ENCODE measurements at regions not wholly inside any gene's neighbourhood (a gene's known extent, or its start where the extent isn't known, plus 50 kb on each side); places are given as distances from the start of the nearest gene placed in this dataset.
"Not testable (repeated sequence)": the region's sequence is repeated elsewhere in the genome, so short reads cannot be mapped to it uniquely, and the experiment has no call there.

DNA sequence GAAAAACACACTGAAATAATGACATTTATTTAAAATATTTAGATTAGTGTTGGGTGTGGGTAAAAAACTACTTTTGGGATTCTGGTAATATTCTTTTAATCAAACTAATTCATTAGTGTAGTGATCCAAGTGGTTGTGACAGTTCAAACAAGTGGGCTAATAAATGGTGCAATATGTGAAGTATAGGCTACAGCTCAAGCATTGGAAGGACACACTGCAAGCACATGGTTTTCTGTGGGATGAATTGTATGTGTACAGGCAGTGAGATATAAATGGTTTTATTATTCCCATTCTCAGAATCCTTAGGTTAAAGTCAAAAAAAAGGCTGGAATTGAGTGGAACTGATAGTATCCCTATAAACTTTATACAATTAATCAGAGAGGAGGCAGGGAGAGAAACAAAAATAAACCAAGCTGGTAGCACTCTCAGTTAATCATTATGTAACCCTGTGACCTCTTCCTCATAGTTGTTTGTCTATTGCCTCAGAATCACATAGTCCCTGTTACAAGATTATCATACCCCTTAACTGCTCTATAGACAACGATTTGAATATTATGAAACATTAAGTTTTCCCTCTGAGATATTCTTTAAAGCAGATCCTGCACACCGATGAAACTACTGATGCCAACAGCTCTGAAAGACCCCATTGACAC lies 1755.4 kb upstream of the ACO1 start:
- no peak for DNase-seq

DNA sequence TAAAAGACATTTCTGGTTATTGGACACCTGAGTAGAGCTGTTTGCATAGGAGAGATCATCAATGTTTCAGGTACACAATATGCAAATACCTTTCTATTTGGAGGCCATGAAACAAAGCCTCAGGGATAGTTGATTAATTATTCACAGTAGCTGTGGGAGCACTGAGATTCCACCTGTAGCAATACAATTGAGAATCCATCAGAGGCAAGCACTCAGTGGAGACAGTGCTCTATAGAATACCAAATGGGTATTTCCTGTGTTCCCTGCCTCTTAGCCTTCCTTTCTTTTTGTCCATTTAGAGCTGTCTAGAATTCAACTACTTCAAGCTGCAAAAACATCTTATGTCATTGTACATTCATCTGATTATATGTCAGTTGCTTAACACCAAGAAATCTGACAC lies 1754.0 kb upstream of the ACO1 start:
- DNase-seq, result no peak

DNA sequence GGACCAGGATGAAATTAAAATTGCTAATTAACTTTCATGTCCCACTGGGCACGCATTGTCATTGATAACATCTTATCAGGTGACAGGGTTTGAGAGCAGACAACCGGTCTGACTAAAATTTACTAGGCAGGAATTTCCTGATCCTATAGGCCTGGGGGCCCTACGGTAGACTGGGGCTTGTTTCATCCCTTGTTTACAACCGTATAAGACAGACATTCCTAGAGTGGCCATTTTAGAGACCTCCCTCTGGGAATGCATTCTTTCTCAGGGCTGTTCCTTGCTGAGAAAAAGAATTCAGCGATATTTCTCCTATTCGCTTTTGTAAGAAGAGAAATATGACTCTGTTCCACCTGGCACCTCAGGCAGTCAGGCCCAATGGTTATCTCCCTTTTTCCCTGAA lies 1737.8 kb upstream of the ACO1 start:
- DNase-seq, result not testable (repeated sequence)

DNA sequence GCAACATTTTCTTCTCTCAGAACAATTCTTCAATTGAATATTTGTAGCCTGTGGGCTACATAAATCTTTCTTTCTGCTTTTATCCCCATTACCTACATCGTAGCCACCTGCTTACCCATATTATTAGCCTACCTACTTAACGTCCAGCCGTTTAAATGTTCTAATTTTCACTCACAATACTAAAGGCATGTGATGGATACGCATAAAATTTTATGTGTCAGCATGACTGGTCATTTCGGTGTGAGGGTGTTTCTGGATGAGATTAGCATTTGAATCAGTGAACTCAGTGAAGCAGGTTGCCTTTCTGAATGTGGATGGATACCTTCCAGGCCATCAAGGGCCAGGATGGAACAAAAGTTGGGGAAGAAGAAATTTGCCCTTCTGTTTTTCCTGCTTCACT lies 1722.5 kb upstream of the ACO1 start:
- DNase-seq, result no peak

DNA sequence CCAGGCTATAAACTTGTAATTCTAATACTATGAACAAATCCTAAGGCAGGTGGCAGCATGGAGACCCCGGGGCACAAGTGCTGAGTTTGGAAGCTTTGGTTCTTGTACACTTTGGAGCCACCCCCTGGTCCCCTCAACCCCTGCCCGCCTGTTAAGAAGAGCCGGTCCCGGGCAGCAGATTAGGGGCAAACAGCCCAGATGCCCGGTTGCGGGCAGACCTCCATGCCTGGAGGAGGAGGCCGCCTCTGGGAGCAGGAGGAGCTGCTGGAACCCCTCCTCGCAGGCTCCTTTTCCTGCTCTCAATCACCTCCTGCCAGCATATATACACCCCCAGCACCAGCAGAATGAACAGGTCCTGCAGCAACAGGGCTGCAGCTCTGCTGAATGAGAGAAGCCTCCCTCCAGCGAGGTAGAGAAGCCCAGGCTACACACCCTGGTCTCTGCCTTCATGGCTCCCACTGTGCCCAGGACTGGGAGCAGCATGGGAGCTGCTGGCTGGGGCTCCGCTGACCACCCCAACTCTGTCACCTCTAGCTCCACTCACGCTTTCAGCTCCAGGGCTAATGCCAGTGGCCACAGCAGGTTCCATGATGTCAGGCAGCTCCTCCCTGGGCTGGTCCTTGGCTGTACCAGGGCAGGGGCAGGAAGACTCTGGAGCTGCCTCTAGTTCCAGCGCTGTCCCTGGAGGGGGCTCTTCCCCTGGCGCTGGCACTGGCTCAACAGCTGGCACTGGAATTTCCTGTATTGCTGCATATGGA lies 1713.5 kb upstream of the ACO1 start:
- no peak for DNase-seq

DNA sequence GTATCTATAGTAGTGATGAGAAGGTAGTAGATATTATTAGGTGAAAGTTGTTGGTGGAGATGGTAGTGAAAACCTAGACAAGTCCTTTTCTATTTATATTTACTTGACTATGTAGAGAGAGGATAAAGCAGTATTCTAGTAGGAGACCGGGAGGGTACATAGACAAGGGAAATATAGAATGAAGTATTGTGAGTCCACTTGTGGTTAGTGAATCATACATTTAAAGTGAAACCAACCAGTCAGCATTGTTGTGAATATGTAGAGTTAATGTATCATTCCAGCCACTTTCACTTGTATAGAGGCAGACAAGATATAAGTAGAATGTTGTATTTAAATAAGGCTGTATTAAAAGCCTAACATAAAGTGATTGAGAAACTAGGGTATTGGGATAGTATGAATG lies 1711.3 kb upstream of the ACO1 start:
- no peak for DNase-seq

GRCh38 chr9:30676651-30677050 lies 1707.8 kb upstream of the ACO1 start:
- no peak for DNase-seq

DNA sequence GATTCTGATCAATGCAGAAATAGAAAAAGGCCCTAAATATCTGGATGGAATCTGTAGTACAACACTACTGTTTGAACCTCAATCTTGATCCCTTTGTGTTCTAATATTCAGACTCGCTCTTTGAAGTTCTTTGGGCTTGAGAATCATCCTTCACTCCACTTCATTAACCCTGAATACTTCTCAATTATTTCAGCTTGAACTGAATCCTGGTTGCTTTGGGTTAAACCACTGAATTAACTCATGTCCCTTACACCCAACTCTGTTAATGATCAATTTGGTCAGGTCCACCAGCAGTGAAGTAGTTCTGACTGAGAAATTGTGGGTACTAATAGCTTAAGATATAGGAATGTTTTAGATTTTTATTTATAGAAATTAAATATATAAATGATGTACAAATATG lies 1707.2 kb upstream of the ACO1 start:
- DNase-seq, result no peak

- DNase-seq, result no peak
Observed at GRCh38 chr9:30688801-30689200, 1695.6 kb upstream of the ACO1 start.

- DNase-seq, result no peak
Observed at GRCh38 chr9:30697958-30698357, 1686.5 kb upstream of the ACO1 start.

- no peak for DNase-seq
Observed at GRCh38 chr9:30711591-30711990, 1672.9 kb upstream of the ACO1 start.

- no peak for DNase-seq
Observed at GRCh38 chr9:30713243-30713642, 1671.2 kb upstream of the ACO1 start.

DNA sequence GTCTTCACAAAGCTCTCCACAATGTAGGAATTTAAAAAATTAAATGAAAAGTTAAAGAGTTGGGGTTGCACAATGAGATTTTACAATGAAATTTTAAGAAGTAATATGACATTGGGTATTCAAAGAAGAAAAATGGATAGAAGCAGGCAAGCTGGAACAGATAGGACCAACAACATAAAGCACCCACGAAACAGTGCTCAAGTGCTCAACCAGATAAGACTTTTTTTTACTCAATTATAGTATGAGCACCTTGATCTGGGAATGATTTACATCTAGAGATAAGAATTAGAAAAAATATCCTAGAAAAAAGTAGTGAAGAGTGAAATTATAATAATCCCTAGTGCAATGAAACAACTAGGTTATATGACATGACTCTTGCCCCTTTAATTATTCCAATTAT lies 1670.1 kb upstream of the ACO1 start:
- no peak for DNase-seq

DNA sequence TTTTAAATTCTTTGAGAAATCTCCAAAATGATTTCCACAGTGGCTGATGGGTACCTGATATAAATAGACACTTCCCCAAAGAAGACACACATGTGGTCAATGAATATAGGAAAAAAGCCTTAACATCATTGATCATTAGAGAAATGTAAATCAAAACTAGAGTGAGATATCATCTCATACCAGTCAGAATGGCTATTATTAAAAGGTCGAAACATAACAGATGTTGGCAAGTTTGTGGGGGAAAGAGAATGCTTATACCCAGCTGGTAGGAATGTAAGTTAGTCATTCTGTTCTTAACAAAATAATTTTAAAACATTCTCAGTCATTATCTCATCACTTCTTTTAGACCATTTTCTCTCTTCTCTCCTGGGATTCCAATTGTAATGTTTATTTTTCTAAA lies 1666.0 kb upstream of the ACO1 start:
- no peak for DNase-seq

DNA sequence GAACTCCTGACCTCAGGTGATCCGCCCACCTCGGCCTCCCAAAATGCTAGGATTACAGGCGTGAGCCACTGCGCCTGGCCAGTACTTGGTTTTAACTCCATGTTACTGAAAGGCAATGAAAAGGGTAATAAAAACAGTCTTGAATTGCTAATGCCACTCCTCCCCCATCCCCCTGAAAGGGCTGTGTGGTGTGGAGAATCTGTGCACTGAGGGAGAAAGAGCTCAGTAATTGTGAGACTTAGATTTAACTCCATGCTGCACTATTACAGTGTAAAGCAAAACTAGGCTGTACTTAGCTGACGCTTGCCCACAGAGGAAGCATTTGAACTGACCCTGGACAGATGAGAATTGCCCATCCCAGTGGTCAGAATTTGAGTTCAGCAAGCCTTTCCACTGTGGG lies 1662.4 kb upstream of the ACO1 start:
- no peak for DNase-seq

DNA sequence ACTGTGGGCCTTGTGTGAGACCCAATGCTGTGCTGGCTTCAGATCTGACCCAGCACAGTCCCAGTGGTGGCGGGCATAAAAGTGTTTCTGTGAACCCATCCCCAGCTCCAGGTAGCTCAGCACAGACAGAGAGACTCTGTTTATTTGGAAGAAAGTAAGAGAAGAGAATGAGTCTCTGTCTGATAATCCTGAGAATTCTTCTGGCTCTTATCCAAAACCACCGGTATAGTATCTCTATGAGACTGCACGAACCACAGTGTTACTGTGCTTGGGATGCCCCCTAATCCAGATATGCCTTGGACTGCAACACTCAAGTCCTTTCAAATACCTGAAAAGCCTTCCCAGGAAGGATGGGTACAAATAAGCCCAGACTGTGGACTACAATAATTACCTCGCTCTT lies 1660.8 kb upstream of the ACO1 start:
- no peak for DNase-seq

- DNase-seq, result no peak
Observed at GRCh38 chr9:30732060-30732459, 1652.4 kb upstream of the ACO1 start.

DNA sequence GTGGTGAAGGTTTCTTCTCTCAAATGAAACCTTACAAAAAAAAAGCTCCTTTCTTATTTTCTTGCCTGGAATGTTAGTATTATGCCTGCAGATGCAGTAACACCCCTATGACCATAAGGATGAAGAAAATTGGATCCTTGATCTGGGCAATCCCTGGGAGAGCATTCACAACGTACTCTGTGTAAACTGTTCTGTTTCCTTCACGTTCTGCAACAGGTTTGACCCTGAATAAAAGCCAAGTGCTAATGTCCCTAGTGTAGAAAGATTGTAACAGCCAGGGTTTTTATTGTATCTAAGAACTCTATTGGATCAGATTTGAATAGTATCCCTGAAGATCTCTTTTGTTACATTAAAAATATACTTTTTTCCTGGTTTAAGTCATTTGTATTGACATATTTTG lies 1639.6 kb upstream of the ACO1 start:
- DNase-seq, result no peak

- DNase-seq, result no peak
Observed at GRCh38 chr9:30746589-30746988, 1637.9 kb upstream of the ACO1 start.

- DNase-seq, result no peak
Observed at GRCh38 chr9:30757723-30758122, 1626.7 kb upstream of the ACO1 start.

DNA sequence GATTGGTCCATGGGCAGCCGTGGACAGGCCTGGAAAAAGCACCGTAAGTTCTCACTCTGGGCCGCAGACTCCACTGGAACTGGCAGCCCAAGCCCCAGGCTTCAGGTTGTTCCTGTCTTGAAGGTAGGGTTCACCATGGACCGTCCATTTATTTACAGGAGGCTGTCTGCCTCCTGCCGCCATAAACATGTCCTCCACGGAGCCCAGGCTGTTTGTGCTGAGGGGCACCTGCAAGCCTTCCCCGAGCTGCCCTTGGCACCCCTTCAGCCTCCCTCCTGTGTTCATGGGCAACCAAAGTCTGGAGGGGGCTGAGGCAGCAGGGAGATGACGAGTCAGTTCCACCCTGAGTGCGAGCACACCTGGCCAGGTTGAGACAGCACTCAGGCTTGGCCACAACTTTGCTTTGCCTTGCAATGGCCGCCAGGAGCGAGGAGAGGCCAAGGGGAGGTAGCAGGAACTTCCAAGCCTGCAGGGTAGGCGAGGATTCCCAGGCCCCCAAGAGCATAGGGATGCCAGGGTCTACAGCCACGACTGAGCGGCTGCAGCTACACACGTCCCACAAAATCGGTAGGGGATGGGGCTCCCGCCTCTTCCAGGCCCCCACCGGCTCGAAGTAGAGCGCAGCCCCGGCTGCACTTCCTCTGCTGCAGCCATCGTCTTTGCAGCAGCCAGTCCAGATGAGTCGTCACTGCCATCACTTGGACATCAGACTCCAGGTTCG lies 1625.6 kb upstream of the ACO1 start:
- DNase-seq, result no peak

GRCh38 chr9:30765318-30765717 lies 1619.1 kb upstream of the ACO1 start:
- DNase-seq, result no peak

GRCh38 chr9:30771163-30771708 lies 1613.2 kb upstream of the ACO1 start:
- no peak for DNase-seq

GRCh38 chr9:30771760-30772159 lies 1612.7 kb upstream of the ACO1 start:
- no peak for DNase-seq

All from 8988T (cell line).